Medulla oblongata (tissue), 1 donor: ENCODE measurements at regions not wholly inside any gene's neighbourhood (a gene's known extent, or its start where the extent isn't known, plus 50 kb on each side); places are given as distances from the start of the nearest gene placed in this dataset.
"Not testable (repeated sequence)": the region's sequence is repeated elsewhere in the genome, so short reads cannot be mapped to it uniquely, and the experiment has no call there.

Source experiments
- DNase-seq: peaks from one replicate; pipeline ENCODE4 v3.0.0-alpha.2; 2015; ENCODE audit errors: extremely low spot score

- DNase-seq, result not testable (repeated sequence)
These were observed 99.5 kb upstream of the TCF21 start for GRCh38 chr6:133789449-133789848.

GRCh38 chr6:133790756-133791155, 98.2 kb upstream of the TCF21 start:
- DNase-seq, result not testable (repeated sequence)

GRCh38 chr6:133795051-133795450, 93.9 kb upstream of the TCF21 start:
- DNase-seq, result not testable (repeated sequence)

GRCh38 chr6:133796235-133796634, 92.7 kb upstream of the TCF21 start:
- no peak for DNase-seq

GRCh38 chr6:133799043-133799442, 89.9 kb upstream of the TCF21 start:
- DNase-seq, result no peak

GRCh38 chr6:133802861-133803260, 86.1 kb upstream of the TCF21 start:
- no peak for DNase-seq

- no peak for DNase-seq
These were observed 84.6 kb upstream of the TCF21 start for GRCh38 chr6:133804265-133804664.

GRCh38 chr6:133805876-133806275, 83.0 kb upstream of the TCF21 start:
- DNase-seq, result no peak

GRCh38 chr6:133806382-133807140, 82.4 kb upstream of the TCF21 start:
- no peak for DNase-seq

- DNase-seq, result no peak
These were observed 81.4 kb upstream of the TCF21 start for GRCh38 chr6:133807501-133807900.

- DNase-seq, result no peak
These were observed 79.5 kb upstream of the TCF21 start for GRCh38 chr6:133809406-133809805.

GRCh38 chr6:133811557-133811956, 77.4 kb upstream of the TCF21 start:
- DNase-seq, result no peak

- not testable (repeated sequence) for DNase-seq
These were observed 76.5 kb upstream of the TCF21 start for GRCh38 chr6:133812446-133812845.

GRCh38 chr6:133814238-133814637, 74.7 kb upstream of the TCF21 start:
- no peak for DNase-seq

GRCh38 chr6:133814797-133815196, 74.1 kb upstream of the TCF21 start:
- DNase-seq, result no peak

- DNase-seq, result no peak
These were observed 73.6 kb upstream of the TCF21 start for GRCh38 chr6:133815313-133815712.

GRCh38 chr6:133816171-133816570, 72.7 kb upstream of the TCF21 start:
- no peak for DNase-seq

GRCh38 chr6:133817460-133818047, 71.4 kb upstream of the TCF21 start:
- no peak for DNase-seq

- no peak for DNase-seq
These were observed 70.6 kb upstream of the TCF21 start for GRCh38 chr6:133818320-133818719.

GRCh38 chr6:133820208-133820607, 68.7 kb upstream of the TCF21 start:
- no peak for DNase-seq

GRCh38 chr6:133827766-133828165, 61.1 kb upstream of the TCF21 start:
- DNase-seq, result no peak

- no peak for DNase-seq
These were observed 55.0 kb upstream of the TCF21 start for GRCh38 chr6:133833949-133834359.

- DNase-seq, result no peak
These were observed 54.3 kb upstream of the TCF21 start for GRCh38 chr6:133834472-133835170.
